ENCODE measurements at regions not wholly inside any gene's neighbourhood (a gene's known extent, or its start where the extent isn't known, plus 50 kb on each side); places are given as distances from the start of the nearest gene placed in this dataset.

- TF ChIP-seq, protein P1, sequence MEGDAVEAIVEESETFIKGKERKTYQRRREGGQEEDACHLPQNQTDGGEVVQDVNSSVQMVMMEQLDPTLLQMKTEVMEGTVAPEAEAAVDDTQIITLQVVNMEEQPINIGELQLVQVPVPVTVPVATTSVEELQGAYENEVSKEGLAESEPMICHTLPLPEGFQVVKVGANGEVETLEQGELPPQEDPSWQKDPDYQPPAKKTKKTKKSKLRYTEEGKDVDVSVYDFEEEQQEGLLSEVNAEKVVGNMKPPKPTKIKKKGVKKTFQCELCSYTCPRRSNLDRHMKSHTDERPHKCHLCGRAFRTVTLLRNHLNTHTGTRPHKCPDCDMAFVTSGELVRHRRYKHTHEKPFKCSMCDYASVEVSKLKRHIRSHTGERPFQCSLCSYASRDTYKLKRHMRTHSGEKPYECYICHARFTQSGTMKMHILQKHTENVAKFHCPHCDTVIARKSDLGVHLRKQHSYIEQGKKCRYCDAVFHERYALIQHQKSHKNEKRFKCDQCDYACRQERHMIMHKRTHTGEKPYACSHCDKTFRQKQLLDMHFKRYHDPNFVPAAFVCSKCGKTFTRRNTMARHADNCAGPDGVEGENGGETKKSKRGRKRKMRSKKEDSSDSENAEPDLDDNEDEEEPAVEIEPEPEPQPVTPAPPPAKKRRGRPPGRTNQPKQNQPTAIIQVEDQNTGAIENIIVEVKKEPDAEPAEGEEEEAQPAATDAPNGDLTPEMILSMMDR (conservative IDR thresholded peaks at IDR 0.05) = no peak
- no peak for TF ChIP-seq ZFX (IDR thresholded peaks at IDR 0.05)
Observed at GRCh38 chr16:72508191-72508590, 336.2 kb upstream of the PMFBP1 start.

Data from C4-2B (cell line).